Astrocyte (in vitro differentiated cells and primary cell): ENCODE measurements at regions not wholly inside any gene's neighbourhood (a gene's known extent, or its start where the extent isn't known, plus 50 kb on each side); places are given as distances from the start of the nearest gene placed in this dataset.

Experiments
- CTCF ChIP-seq: IDR thresholded peaks from 2 replicates; pipeline ENCODE4 v1.5.1; 2011; ENCODE audit warnings: low read depth, mild to moderate bottlenecking, inconsistent platforms, low read length, moderate library complexity; ENCODE audit not compliant: insufficient read depth
- EZH2 ChIP-seq: IDR thresholded peaks from 2 replicates; pipeline ENCODE4 v1.6.1; 2012; ENCODE audit warnings: mild to moderate bottlenecking, low read length, inconsistent platforms; ENCODE audit not compliant: insufficient read depth

DNA sequence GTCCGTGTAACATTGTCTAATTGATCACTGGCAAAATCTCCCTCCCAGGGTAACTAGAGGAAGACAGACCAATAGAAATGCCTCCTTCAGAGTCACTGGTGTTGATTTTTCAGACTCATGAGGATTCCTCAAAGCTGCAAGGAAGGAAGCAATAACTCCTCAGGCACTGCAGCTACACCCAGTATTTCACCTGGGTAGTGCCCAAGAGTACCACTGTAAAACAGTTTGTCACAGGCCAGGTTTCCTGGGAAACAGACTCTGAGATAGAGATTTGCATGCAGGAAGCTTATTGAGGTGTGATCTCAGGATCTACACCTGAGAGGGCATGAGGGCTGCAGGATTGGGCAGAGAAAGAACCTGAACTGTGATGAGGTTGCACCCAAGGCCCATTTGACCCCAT lies 240.7 kb upstream of the ATP6AP2 start:
- TF ChIP-seq CTCF, result no peak
- TF ChIP-seq EZH2, result no peak
